A549 (cell line): ENCODE measurements at regions not wholly inside any gene's neighbourhood (a gene's known extent, or its start where the extent isn't known, plus 50 kb on each side); places are given as distances from the start of the nearest gene placed in this dataset.

Experiments
- ATAC-seq, 2 experiments: fragments of 200-7000 bp in 1 of 2; fragments of >200 bp in 1 of 2; cut with Nextera tagmentation in 1 of 2; cut with Tn5 transposase in 1 of 2; 3 replicates each; pipeline versions ENCODE4 v1.8.0 to v1.9.1; 2018 to 2020; ENCODE audit warnings: mild to moderate bottlenecking in 1 of 2, moderate library complexity in 1 of 2
- CTCF ChIA-PET: fragments of 300-600 bp; sonication (Branson Sonifier 250); formaldehyde crosslinking; extraction: SDS; loops from one replicate; lab custom pipeline; 2021; ENCODE audit warnings: antibody characterized with exemption, inconsistent platforms; lab: Yijun Ruan, JAX
- POLR2A ChIA-PET: fragments of 350-600 bp; formaldehyde crosslinking; extraction: SDS; loops from one replicate; lab custom pipeline; 2021; ENCODE audit warnings: antibody characterized with exemption, inconsistent platforms; lab: Yijun Ruan, JAX
- DNase-seq, 2 experiments: peaks; one replicate each; pipeline versions ENCODE4 v3.0.0 to v3.0.0-alpha.2; 2011 to 2016; ENCODE audit warnings: low read depth in 1 of 2, low spot score in 1 of 2
- FAIRE-seq: peaks from 2 replicates; lab custom pipeline; 2011; peaks lifted over from hg19 to GRCh38; lab: Jason Lieb, UNC
- H3K27ac ChIP-seq, 2 experiments: fragments of >200 bp; sonication (Bioruptor Twin); formaldehyde crosslinking; 3 replicates each; pipeline ENCODE4 v1.5.1; 2016 to 2017
- H3K4me1 ChIP-seq: fragments of >200 bp; sonication (Bioruptor Twin); formaldehyde crosslinking; 3 replicates; pipeline ENCODE4 v1.6.1; 2016
- H3K4me2 ChIP-seq: fragments of >200 bp; sonication (Bioruptor Twin); formaldehyde crosslinking; 3 replicates; pipeline ENCODE4 v1.6.1; 2016
- H3K4me3 ChIP-seq: fragments of >200 bp; sonication (Bioruptor Twin); formaldehyde crosslinking; 3 replicates; pipeline ENCODE4 v1.5.1; 2016
- H3K9me3 ChIP-seq: fragments of >200 bp; sonication (Bioruptor Twin); formaldehyde crosslinking; 3 replicates; pipeline ENCODE4 v1.6.1; 2016
- BCL3 ChIP-seq: fragments of >200 bp; sonication (Bioruptor Twin); formaldehyde crosslinking; IDR thresholded peaks from 3 replicates; pipeline ENCODE4 v1.6.1; 2016
- CBX2 ChIP-seq: fragments of 200-600 bp; sonication (generic); IDR thresholded peaks from 2 replicates; pipeline ENCODE4 v1.6.1; 2016; ENCODE audit warnings: low read depth, mild to moderate bottlenecking, borderline replicate concordance
- CBX8 ChIP-seq: fragments of 200-600 bp; sonication (generic); IDR thresholded peaks from 2 replicates; pipeline ENCODE4 v1.6.1; 2016
- CHD2 ChIP-seq: fragments of 150-350 bp; IDR thresholded peaks from 2 replicates; pipeline ENCODE4 v1.6.1; 2014; ENCODE audit warnings: low read length; ENCODE audit not compliant: partially characterized antibody
- E2F6 ChIP-seq: IDR thresholded peaks from 2 replicates; pipeline ENCODE4 v1.6.1; 2012; ENCODE audit warnings: low read depth, borderline replicate concordance
- EHMT2 ChIP-seq: fragments of 200-600 bp; sonication (generic); IDR thresholded peaks from 2 replicates; pipeline ENCODE4 v1.6.1; 2016; ENCODE audit warnings: antibody characterized with exemption, low read depth, mild to moderate bottlenecking, moderate library complexity
- EP300 ChIP-seq, 2 experiments: fragments of >200 bp; sonication (Bioruptor Twin); formaldehyde crosslinking; IDR thresholded peaks; 2 replicates in 1 of 2; 3 replicates in 1 of 2; pipeline ENCODE4 v1.6.1; 2016 to 2017
- FOXS1 ChIP-seq: fragments of 250-450 bp; sonication (Bioruptor Pico); IDR thresholded peaks from 2 replicates; pipeline ENCODE4 v1.5.0; 2020; ENCODE audit warnings: mild to moderate bottlenecking, moderate library complexity
- GATA3 ChIP-seq: IDR thresholded peaks from 2 replicates; pipeline ENCODE4 v1.6.1; 2012; ENCODE audit warnings: borderline replicate concordance
- HDAC2 ChIP-seq: fragments of 200-600 bp; sonication (generic); IDR thresholded peaks from 2 replicates; pipeline ENCODE4 v1.6.1; 2016
- HEYL ChIP-seq: fragments of 250-450 bp; sonication (Bioruptor Pico); IDR thresholded peaks from 2 replicates; pipeline ENCODE4 v1.8.0; 2021; ENCODE audit warnings: mild to moderate bottlenecking, moderate library complexity
- HOXB5 ChIP-seq: fragments of 250-450 bp; sonication (Bioruptor Pico); IDR thresholded peaks from 2 replicates; pipeline ENCODE4 v1.5.0; 2020; ENCODE audit warnings: mild to moderate bottlenecking, moderate library complexity
- JUN ChIP-seq, 2 experiments: fragments of >200 bp; sonication (Bioruptor Twin); formaldehyde crosslinking; IDR thresholded peaks; 2 replicates in 1 of 2; 3 replicates in 1 of 2; pipeline ENCODE4 v1.6.1; 2016 to 2017
- JUNB ChIP-seq: fragments of >200 bp; sonication (Bioruptor Twin); formaldehyde crosslinking; IDR thresholded peaks from 2 replicates; pipeline ENCODE4 v1.6.1; 2016
- KDM1A ChIP-seq: fragments of 200-600 bp; sonication (generic); IDR thresholded peaks from 2 replicates; pipeline ENCODE4 v1.6.1; 2016; ENCODE audit warnings: low read depth, mild to moderate bottlenecking
- KDM5A ChIP-seq: fragments of 200-600 bp; sonication (generic); IDR thresholded peaks from 2 replicates; pipeline ENCODE4 v1.6.1; 2016; ENCODE audit warnings: antibody characterized with exemption, mild to moderate bottlenecking
- MAZ ChIP-seq: fragments of 150-350 bp; IDR thresholded peaks from 2 replicates; pipeline ENCODE4 v1.6.1; 2014; ENCODE audit warnings: antibody characterized with exemption, low read depth, low read length, borderline replicate concordance
- NFE2L2 ChIP-seq: fragments of 150-350 bp; conservative IDR thresholded peaks from 2 replicates; pipeline ENCODE4 v1.6.1; 2014; ENCODE audit warnings: low read length
- NPAS2 ChIP-seq: fragments of 250-450 bp; sonication (Bioruptor Pico); IDR thresholded peaks from 2 replicates; pipeline ENCODE4 v1.8.0; 2022; ENCODE audit warnings: mild to moderate bottlenecking, moderate library complexity, borderline replicate concordance
- PBX3 ChIP-seq: IDR thresholded peaks from 2 replicates; pipeline ENCODE4 v1.6.1; 2012
- PHF8 ChIP-seq: fragments of 200-600 bp; sonication (generic); IDR thresholded peaks from 2 replicates; pipeline ENCODE4 v1.6.1; 2016; ENCODE audit warnings: low read depth, mild to moderate bottlenecking, antibody characterized with exemption, moderate library complexity, borderline replicate concordance
- POLR2AphosphoS2 ChIP-seq: conservative IDR thresholded peaks from 2 replicates; pipeline ENCODE4 v1.6.1; 2012; ENCODE audit warnings: low read length, improper control_type of control experiment, inconsistent platforms
- RAD21 ChIP-seq, 2 experiments: fragments of >200 bp in 1 of 2; sonication (Bioruptor Twin) in 1 of 2; formaldehyde crosslinking in 1 of 2; IDR thresholded peaks in 1 of 2; conservative IDR thresholded peaks in 1 of 2; 2 replicates in 1 of 2; 3 replicates in 1 of 2; pipeline ENCODE4 v1.6.1; 2012 to 2018; ENCODE audit warnings: inconsistent platforms in 1 of 2
- REST ChIP-seq: fragments of 200-600 bp; sonication (generic); IDR thresholded peaks from 2 replicates; pipeline ENCODE4 v1.6.1; 2016; ENCODE audit warnings: antibody characterized with exemption, mild to moderate bottlenecking, moderate library complexity
- RNF2 ChIP-seq: fragments of 200-600 bp; sonication (generic); IDR thresholded peaks from 2 replicates; pipeline ENCODE4 v1.6.1; 2016; ENCODE audit warnings: low read depth, mild to moderate bottlenecking, antibody characterized with exemption, moderate library complexity, borderline replicate concordance
- SMC3 ChIP-seq: fragments of >200 bp; sonication (Bioruptor Twin); formaldehyde crosslinking; IDR thresholded peaks from 3 replicates; pipeline ENCODE4 v1.6.1; 2018; ENCODE audit warnings: inconsistent platforms
- ZNF302 ChIP-seq: fragments of 250-450 bp; sonication (Bioruptor Pico); IDR thresholded peaks from 2 replicates; pipeline ENCODE4 v1.9.0; 2021; ENCODE audit warnings: inconsistent platforms, mild to moderate bottlenecking, moderate library complexity
- ZSCAN20 ChIP-seq: fragments of 250-450 bp; sonication (Bioruptor Pico); IDR thresholded peaks from 2 replicates; pipeline ENCODE4 v1.8.0; 2022; ENCODE audit warnings: mild to moderate bottlenecking, moderate library complexity
- WGBS: methylation state at CpG from one replicate; pipeline ENCODE4 v1.1.6; 2017; ENCODE audit errors: missing lambda C conversion rate; 5-methylcytosine and 5-hydroxymethylcytosine counted together

GRCh38 chr9:91502475-91502874 lies 78.8 kb upstream of the NFIL3 start:
- H3K9me3 ChIP-seq, result no peaks in the 10 kb centered on the region
- CTCF ChIA-PET, result no interaction called here
- no peak overlapping the region for H3K4me2 ChIP-seq
- ATAC-seq (no peak), FAIRE-seq (no peak), DNase-seq (no peak)
- no peak for TF ChIP-seq PBX3
- TF ChIP-seq HDAC2, result no peak
- no peak for TF ChIP-seq FOXS1
- TF ChIP-seq EHMT2, result no peak
- TF ChIP-seq CBX2, result no peak
- WGBS, result 85% methylated on average over 6 of the region's 6 CpGs
- peaks cover 29% of the 10 kb centered on the region for H3K4me1 ChIP-seq
- POLR2A ChIA-PET, result no interaction called here
- H3K4me3 ChIP-seq, result no peak overlapping the region
- peak overlapping the region in 1 of 2 experiments; percentile 37; a peak in 2 of 6 replicates for H3K27ac ChIP-seq

GRCh38 chr9:91500509-91501014 lies 76.9 kb upstream of the NFIL3 start:
- Histone ChIP-seq H3K9me3 (no peaks in the 10 kb centered on the region), H3K27ac (peak overlapping the region; percentile 79 to 82), H3K4me3 (peak overlapping the region; percentile 11; the same call in 1 of the 3 replicates), H3K4me1 (peaks cover 36% of the 10 kb centered on the region), H3K4me2 (peak overlapping the region; percentile 70)
- CTCF ChIA-PET, result interaction anchor here (1.3 to 1.6 kb wide), 3 partner anchors 21 to 75 kb away, joined by 3 to 4 read pairs (median 4); no protein-coding TSS in a partner anchor
- ATAC-seq (peak; percentile 97 to 98), DNase-seq (peak; percentile 75 to 83), FAIRE-seq (peak; percentile 74)
- WGBS, result 5% methylated on average over 9 of the region's 9 CpGs
- POLR2A ChIA-PET, result interaction anchor here (1.8 kb wide), 1 partner anchor 77 kb away, joined by 6 read pairs; the partner anchor contains the start of gene NFIL3
- no peak; the same call in 1 of the 2 replicates for TF ChIP-seq GATA3
- no peak for TF ChIP-seq EHMT2
- TF ChIP-seq RAD21 (conservative IDR thresholded peaks at IDR 0.05 in 1 of 2, IDR thresholded peaks at IDR 0.05 in 1 of 2), result peak in 1 of 2 experiments; percentile 13; a peak in 3 of 5 replicates
- TF ChIP-seq ZSCAN20, result no peak
- no peak for TF ChIP-seq BCL3
- no peak for TF ChIP-seq KDM5A
- no peak for TF ChIP-seq MAZ
- TF ChIP-seq EP300 (IDR thresholded peaks at IDR 0.05), result peak in 1 of 2 experiments; percentile 43; a peak in 1 of 5 replicates
- no peak for TF ChIP-seq SMC3
- 0 out of 5 replicates have a peak, but pooled peaks have one; percentile 25 to 48 for TF ChIP-seq JUN (IDR thresholded peaks at IDR 0.05)
- no peak for TF ChIP-seq ZNF302 (CRISPR knock-in tag)
- no peak for TF ChIP-seq E2F6
- peak; percentile 87 for TF ChIP-seq JUNB
- no peak for TF ChIP-seq CBX8
- no peak for TF ChIP-seq PBX3
- TF ChIP-seq RNF2, result no peak
- no peak for TF ChIP-seq POLR2AphosphoS2
- no peak for TF ChIP-seq NPAS2 (CRISPR knock-in tag)
- TF ChIP-seq HOXB5 (CRISPR knock-in tag), result no peak
- no peak for TF ChIP-seq KDM1A
- no peak for TF ChIP-seq CHD2
- no peak for TF ChIP-seq NFE2L2
- no peak for TF ChIP-seq PHF8
- TF ChIP-seq HEYL (CRISPR knock-in tag), result no peak
- no peak for TF ChIP-seq REST
